BLaER1 treated with 17β-estradiol and CSF1 and Interleukin-3, amounts not matched to agents 10 nM and 100 nM (cell line): ENCODE measurements at regions not wholly inside any gene's neighbourhood (a gene's known extent, or its start where the extent isn't known, plus 50 kb on each side); places are given as distances from the start of the nearest gene placed in this dataset.

ENCODE experiments used
- H3K27ac ChIP-seq, 11 experiments: shearing (Covaris generic); formaldehyde crosslinking; 2 replicates each; pipeline ENCODE4 v1.8.1; 2022
- H3K27me3 ChIP-seq, 11 experiments: shearing (Covaris generic); formaldehyde crosslinking; 2 replicates each; pipeline ENCODE4 v1.8.1; 2022
- H3K36me3 ChIP-seq, 11 experiments: shearing (Covaris generic); formaldehyde crosslinking; 2 replicates each; pipeline ENCODE4 v1.8.1; 2022
- H3K4me1 ChIP-seq, 10 experiments: shearing (Covaris generic); formaldehyde crosslinking; 2 replicates each; pipeline ENCODE4 v1.8.1; 2022
- H3K4me2 ChIP-seq, 11 experiments: shearing (Covaris generic); formaldehyde crosslinking; 2 replicates each; pipeline ENCODE4 v1.8.1; 2022
- H3K4me3 ChIP-seq, 10 experiments: shearing (Covaris generic); formaldehyde crosslinking; 2 replicates each; pipeline ENCODE4 v1.8.1; 2022
- H3K9ac ChIP-seq, 11 experiments: shearing (Covaris generic); formaldehyde crosslinking; 2 replicates each; pipeline ENCODE4 v1.8.1; 2022
- H3K9me3 ChIP-seq, 11 experiments: shearing (Covaris generic); formaldehyde crosslinking; replicated peaks in 1 of 11; 2 replicates each; pipeline ENCODE4 v1.8.1; 2022
- H4K20me1 ChIP-seq, 11 experiments: shearing (Covaris generic); formaldehyde crosslinking; 2 replicates each; pipeline ENCODE4 v1.8.1; 2022
- Cebpa-rat ChIP-seq, 11 experiments: shearing (Covaris generic); IDR thresholded peaks; 2 replicates each; pipeline ENCODE4 v1.8.1; 2022

DNA sequence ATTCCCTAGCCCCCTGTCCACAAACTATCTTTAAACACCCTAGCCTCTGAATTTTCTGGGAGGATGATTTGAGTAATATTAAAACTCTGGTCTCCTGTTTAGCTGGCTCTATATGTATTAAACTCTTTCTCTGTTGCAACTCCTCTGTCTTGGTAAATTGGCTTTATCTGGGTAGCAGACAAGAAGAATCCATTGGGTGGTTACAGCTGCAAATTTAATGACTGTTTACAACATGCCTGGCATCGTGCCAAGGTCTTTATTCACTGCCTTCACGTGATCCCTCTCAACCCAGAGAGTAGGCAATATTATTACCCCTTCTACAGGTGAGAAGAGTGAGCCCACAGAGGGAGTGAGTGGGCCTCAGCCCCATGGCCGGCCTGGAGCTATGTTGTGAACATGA lies 77.8 kb upstream of the MYL2 start:
- H3K9ac ChIP-seq: no peak overlapping the region
- H3K4me2 ChIP-seq: no peak overlapping the region
- peak overlapping the region in 2 of 11 experiments; percentile 46 to 68; a peak in 2 of 22 replicates for H3K27ac ChIP-seq
- H3K4me3 ChIP-seq: no peak overlapping the region; a peak in 1 of 20 replicates
- TF ChIP-seq Cebpa-rat (IDR thresholded peaks at IDR 0.05): no peak
- H3K4me1 ChIP-seq: peaks cover 13 to 51% (median 45%) of the 10 kb centered on the region in 10 experiments; a peak in 19 of 20 replicates
- peaks cover 0 to 12% (median 0%) of the 10 kb centered on the region in 11 experiments; a peak in 3 of 22 replicates for H3K36me3 ChIP-seq
- H3K27me3 ChIP-seq: no peaks in the 10 kb centered on the region
- H3K9me3 ChIP-seq: peaks cover 29 to 48% (median 41%) of the 10 kb centered on the region in 11 experiments
- no peaks in the 10 kb centered on the region for H4K20me1 ChIP-seq

- H3K4me3 ChIP-seq: no peak overlapping the region
- H3K4me2 ChIP-seq: peak overlapping the region in 8 of 11 experiments; percentile 65 to 83 (median 72); a peak in 16 of 22 replicates
- peak in 3 of 11 experiments; percentile 47 to 79 (median 68); a peak in 4 of 22 replicates for TF ChIP-seq Cebpa-rat (IDR thresholded peaks at IDR 0.05)
- H3K9ac ChIP-seq: peak overlapping the region in 2 of 11 experiments; percentile 59 to 61; a peak in 2 of 22 replicates
- peaks cover 29 to 48% (median 41%) of the 10 kb centered on the region in 11 experiments for H3K9me3 ChIP-seq
- peaks cover 8 to 62% (median 56%) of the 10 kb centered on the region in 10 experiments; a peak in 19 of 20 replicates for H3K4me1 ChIP-seq
- peaks cover 0 to 12% (median 0%) of the 10 kb centered on the region in 11 experiments; a peak in 3 of 22 replicates for H3K36me3 ChIP-seq
- no peaks in the 10 kb centered on the region for H3K27me3 ChIP-seq
- peak overlapping the region in 4 of 11 experiments; percentile 61 to 79 (median 72); a peak in 5 of 22 replicates for H3K27ac ChIP-seq
- no peaks in the 10 kb centered on the region for H4K20me1 ChIP-seq
These were observed 76.0 kb upstream of the MYL2 start for GRCh38 chr12:110996415-110996814.

GRCh38 chr12:110995615-110996014 lies 75.2 kb upstream of the MYL2 start:
- Histone ChIP-seq H3K27me3 (no peaks in the 10 kb centered on the region), H3K36me3 (peaks cover 0 to 12% (median 0%) of the 10 kb centered on the region in 11 experiments; a peak in 3 of 22 replicates), H3K4me3 (no peak overlapping the region), H4K20me1 (no peaks in the 10 kb centered on the region), H3K9me3 (peaks cover 29 to 48% (median 41%) of the 10 kb centered on the region in 11 experiments), H3K4me2 (peak overlapping the region in 8 of 11 experiments; percentile 65 to 83 (median 72); a peak in 17 of 22 replicates), H3K27ac (peak overlapping the region in 4 of 11 experiments; percentile 61 to 79 (median 72); a peak in 7 of 22 replicates), H3K4me1 (peaks cover 6 to 63% (median 53%) of the 10 kb centered on the region in 10 experiments; a peak in 16 of 20 replicates), H3K9ac (peak overlapping the region in 4 of 11 experiments; percentile 29 to 61 (median 53); a peak in 4 of 22 replicates)
- TF ChIP-seq Cebpa-rat (IDR thresholded peaks at IDR 0.05): no peak

- Histone ChIP-seq H3K9me3 (peaks cover 29 to 48% (median 41%) of the 10 kb centered on the region in 11 experiments), H3K27me3 (no peaks in the 10 kb centered on the region), H3K4me1 (peaks cover 6 to 66% (median 53%) of the 10 kb centered on the region in 10 experiments; a peak in 16 of 20 replicates), H3K4me3 (0 out of 20 replicates have a peak overlapping the region, but pooled peaks of 2 of the 10 experiments have one; percentile 0 to 9), H3K4me2 (peak overlapping the region; percentile 3 to 83 (median 70); a peak in 18 of 22 replicates), H3K9ac (peak overlapping the region in 4 of 11 experiments; percentile 5 to 61 (median 53); a peak in 5 of 22 replicates), H3K36me3 (peaks cover 0 to 12% (median 0%) of the 10 kb centered on the region in 11 experiments; a peak in 3 of 22 replicates), H4K20me1 (no peaks in the 10 kb centered on the region), H3K27ac (peak overlapping the region in 4 of 11 experiments; percentile 61 to 79 (median 72); a peak in 6 of 22 replicates)
- no peak for TF ChIP-seq Cebpa-rat (IDR thresholded peaks at IDR 0.05)
These were observed 74.6 kb upstream of the MYL2 start for GRCh38 chr12:110995016-110995415.

DNA sequence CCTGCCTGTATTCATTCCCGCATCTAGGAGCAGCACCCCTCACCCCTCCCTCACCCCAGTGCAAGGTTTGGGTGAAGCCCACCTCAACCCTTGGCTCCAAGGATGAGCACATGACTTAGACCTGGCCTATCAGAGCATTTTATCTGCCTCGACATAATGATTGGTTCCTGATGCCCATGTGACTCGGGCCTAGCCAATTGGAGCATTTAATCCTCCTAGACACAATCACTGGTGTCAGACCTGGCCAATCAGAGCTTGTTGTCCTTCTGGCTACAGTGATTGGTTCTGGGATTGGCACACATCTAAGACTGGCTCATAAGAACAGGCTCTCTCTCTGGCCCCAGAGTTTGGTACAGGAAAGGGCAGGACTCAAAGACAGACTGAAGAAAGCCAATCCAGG lies 73.1 kb upstream of the MYL2 start:
- Histone ChIP-seq H3K9me3 (peaks cover 20 to 36% (median 29%) of the 10 kb centered on the region in 11 experiments), H3K4me2 (peak overlapping the region in 8 of 11 experiments; percentile 36 to 83 (median 72); a peak in 16 of 22 replicates), H3K27me3 (no peaks in the 10 kb centered on the region)

DNA sequence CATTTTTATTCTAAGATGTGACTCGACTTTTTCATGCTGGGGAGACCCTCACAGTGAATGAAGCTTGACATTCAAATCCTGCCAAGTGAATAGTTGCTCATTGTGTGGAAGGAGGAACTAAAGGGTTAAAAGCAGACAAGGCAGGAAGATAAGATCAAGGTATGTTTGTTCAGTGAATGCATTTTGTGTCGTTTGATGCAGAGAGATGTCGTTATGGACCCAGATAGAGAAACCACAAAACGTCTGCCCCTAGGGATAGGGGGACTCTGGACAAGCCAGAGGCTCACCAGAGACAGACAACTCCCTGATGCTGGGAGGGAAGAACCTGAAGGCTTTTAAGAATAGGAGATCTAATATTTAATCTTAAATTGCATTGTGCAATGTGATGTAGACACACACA lies 72.5 kb upstream of the MYL2 start:
- H3K27me3 ChIP-seq: no peaks in the 10 kb centered on the region
- peak overlapping the region in 8 of 11 experiments; percentile 36 to 83 (median 72); a peak in 16 of 22 replicates for H3K4me2 ChIP-seq
- peak in 1 of 11 experiments; percentile 46; a peak in 1 of 22 replicates for TF ChIP-seq Cebpa-rat (IDR thresholded peaks at IDR 0.05)
- H4K20me1 ChIP-seq: no peaks in the 10 kb centered on the region
- H3K9ac ChIP-seq: peak overlapping the region in 2 of 11 experiments; percentile 48 to 53; a peak in 2 of 22 replicates
- H3K4me1 ChIP-seq: peaks cover 6 to 66% (median 53%) of the 10 kb centered on the region in 10 experiments; a peak in 16 of 20 replicates
- peak overlapping the region in 1 of 10 experiments; percentile 12; a peak in 1 of 20 replicates for H3K4me3 ChIP-seq
- peak overlapping the region in 3 of 11 experiments; percentile 66 to 79 (median 77); a peak in 3 of 22 replicates for H3K27ac ChIP-seq
- H3K36me3 ChIP-seq: peaks cover 0 to 4% (median 0%) of the 10 kb centered on the region in 11 experiments; a peak in 2 of 22 replicates
- H3K9me3 ChIP-seq: peaks cover 15 to 31% (median 24%) of the 10 kb centered on the region in 11 experiments

More for the DNA sequence above, 73.1 kb upstream of the MYL2 start:
- peaks cover 0 to 9% (median 0%) of the 10 kb centered on the region in 11 experiments; a peak in 3 of 22 replicates for H3K36me3 ChIP-seq
- no peaks in the 10 kb centered on the region for H4K20me1 ChIP-seq
- peak overlapping the region in 2 of 11 experiments; percentile 48 to 53; a peak in 2 of 22 replicates for H3K9ac ChIP-seq
- peak overlapping the region in 1 of 10 experiments; percentile 12; a peak in 1 of 20 replicates for H3K4me3 ChIP-seq
- peaks cover 6 to 66% (median 53%) of the 10 kb centered on the region in 10 experiments; a peak in 16 of 20 replicates for H3K4me1 ChIP-seq
- TF ChIP-seq Cebpa-rat (IDR thresholded peaks at IDR 0.05): 0 out of 22 replicates have a peak, but pooled peaks of 1 of the 11 experiments have one; percentile 3
- peak overlapping the region in 3 of 11 experiments; percentile 66 to 79 (median 77); a peak in 3 of 22 replicates for H3K27ac ChIP-seq

DNA sequence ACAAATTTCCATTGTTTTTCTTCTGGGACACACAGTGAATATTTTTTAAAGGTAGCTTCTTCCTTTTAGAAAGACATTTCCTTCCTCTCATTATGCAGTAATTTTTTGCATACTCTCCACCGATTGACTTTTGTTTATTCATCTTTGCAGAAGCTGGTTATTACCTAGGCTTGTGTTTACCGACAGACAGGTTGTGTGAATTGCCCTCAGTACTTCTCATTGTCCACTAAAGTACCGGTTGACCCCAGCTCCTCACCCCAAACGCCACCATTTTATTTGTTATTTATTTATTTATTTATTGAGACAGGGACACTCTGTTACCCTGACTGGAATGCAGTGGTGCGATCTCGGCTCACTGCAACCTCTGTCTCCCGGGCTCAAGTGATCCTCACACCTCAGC lies 63.4 kb upstream of the MYL2 start:
- H3K27me3 ChIP-seq: no peaks in the 10 kb centered on the region
- H3K9ac ChIP-seq: no peak overlapping the region
- TF ChIP-seq Cebpa-rat (IDR thresholded peaks at IDR 0.05): no peak
- H4K20me1 ChIP-seq: no peaks in the 10 kb centered on the region
- peak overlapping the region in 1 of 11 experiments; percentile 8; a peak in 2 of 22 replicates for H3K27ac ChIP-seq
- no peak overlapping the region for H3K4me3 ChIP-seq
- H3K36me3 ChIP-seq: no peaks in the 10 kb centered on the region
- H3K4me1 ChIP-seq: peaks cover 14 to 39% (median 31%) of the 10 kb centered on the region in 10 experiments
- no peaks in the 10 kb centered on the region for H3K9me3 ChIP-seq
- peak overlapping the region in 10 of 11 experiments; percentile 14 to 73 (median 55); a peak in 20 of 22 replicates for H3K4me2 ChIP-seq

GRCh38 chr12:110972866-110973265 lies 52.5 kb upstream of the MYL2 start:
- TF ChIP-seq Cebpa-rat (IDR thresholded peaks at IDR 0.05): no peak
- no peak overlapping the region for H3K9ac ChIP-seq
- H4K20me1 ChIP-seq: no peaks in the 10 kb centered on the region

More at GRCh38 chr12:110972866-110973265, 52.5 kb upstream of the MYL2 start:
- no peak overlapping the region for H3K4me3 ChIP-seq
- no peak overlapping the region for H3K4me2 ChIP-seq
- H3K9me3 ChIP-seq: peaks cover 8 to 20% (median 12%) of the 10 kb centered on the region in 11 experiments; a peak in 16 of 22 replicates
- H3K36me3 ChIP-seq: no peaks in the 10 kb centered on the region
- no peaks in the 10 kb centered on the region for H3K27me3 ChIP-seq
- no peaks in the 10 kb centered on the region for H3K4me1 ChIP-seq
- H3K27ac ChIP-seq: no peak overlapping the region
